Ammon's horn (tissue), 1 donor: ENCODE measurements at regions not wholly inside any gene's neighbourhood (a gene's known extent, or its start where the extent isn't known, plus 50 kb on each side); places are given as distances from the start of the nearest gene placed in this dataset.

Experiments used
- DNase-seq: peaks from one replicate; pipeline ENCODE4 v3.0.0-alpha.2; 2016; ENCODE audit warnings: low spot score

DNA sequence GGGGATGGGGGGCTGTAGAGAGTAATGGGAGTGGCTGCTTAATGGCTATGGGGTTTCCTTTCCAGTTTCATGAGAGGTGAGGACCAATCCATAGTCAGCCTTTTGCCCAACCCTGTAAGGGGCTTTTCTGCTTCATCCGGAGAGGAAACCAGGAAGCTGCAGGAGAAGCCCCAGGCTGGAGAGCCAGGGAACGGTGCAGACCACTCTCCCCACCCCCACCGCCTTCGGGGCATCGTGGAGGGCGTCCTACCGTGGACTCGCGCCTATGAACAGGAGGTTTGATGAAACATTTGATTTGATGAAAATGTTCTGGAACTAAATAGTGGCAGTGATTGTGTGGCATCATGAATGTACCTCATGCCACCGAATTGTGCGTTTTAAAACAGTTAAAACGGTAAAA lies 204.3 kb upstream of the DIO3 start:
- no peak for DNase-seq

GRCh38 chr14:101357559-101358319 lies 203.6 kb upstream of the DIO3 start:
- no peak for DNase-seq

DNA sequence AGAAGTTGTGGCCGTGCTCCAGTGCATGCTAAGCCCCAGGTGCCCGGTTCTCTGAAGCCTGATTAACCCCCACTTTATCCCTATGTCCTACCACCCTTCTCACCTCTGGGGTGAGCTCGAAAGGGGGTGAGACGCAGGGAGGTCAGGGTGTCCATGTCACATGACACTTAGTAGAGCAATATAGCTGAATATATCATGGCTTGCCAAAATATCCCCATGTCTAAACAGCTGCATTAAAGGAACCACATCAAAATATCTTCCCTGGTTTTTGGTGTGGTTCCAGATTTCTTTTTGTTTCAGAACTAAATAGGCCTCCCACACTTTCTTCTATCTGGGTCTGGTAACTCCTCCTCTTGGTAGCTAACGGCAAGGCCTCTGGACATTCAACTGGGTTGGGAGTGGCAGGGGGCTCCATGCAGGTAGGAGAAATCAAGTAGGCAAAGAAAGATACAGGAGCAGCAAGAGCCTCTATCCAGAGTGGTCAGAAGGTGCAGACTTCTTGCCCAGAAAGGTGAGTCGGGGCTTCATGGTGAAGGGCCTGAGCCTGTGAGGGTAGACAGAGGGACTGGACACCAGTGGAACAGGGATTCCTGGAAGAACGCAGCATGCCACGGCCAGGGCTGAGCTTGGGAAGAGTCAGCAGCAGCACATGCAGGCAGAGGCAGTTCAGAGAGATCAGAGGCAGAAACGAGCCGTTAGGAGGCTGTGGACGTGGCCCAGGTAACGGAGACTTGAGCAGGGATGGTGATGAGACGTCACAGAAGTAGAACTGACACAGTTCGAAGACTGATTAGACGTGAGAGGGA lies 202.8 kb upstream of the DIO3 start:
- no peak for DNase-seq

DNA sequence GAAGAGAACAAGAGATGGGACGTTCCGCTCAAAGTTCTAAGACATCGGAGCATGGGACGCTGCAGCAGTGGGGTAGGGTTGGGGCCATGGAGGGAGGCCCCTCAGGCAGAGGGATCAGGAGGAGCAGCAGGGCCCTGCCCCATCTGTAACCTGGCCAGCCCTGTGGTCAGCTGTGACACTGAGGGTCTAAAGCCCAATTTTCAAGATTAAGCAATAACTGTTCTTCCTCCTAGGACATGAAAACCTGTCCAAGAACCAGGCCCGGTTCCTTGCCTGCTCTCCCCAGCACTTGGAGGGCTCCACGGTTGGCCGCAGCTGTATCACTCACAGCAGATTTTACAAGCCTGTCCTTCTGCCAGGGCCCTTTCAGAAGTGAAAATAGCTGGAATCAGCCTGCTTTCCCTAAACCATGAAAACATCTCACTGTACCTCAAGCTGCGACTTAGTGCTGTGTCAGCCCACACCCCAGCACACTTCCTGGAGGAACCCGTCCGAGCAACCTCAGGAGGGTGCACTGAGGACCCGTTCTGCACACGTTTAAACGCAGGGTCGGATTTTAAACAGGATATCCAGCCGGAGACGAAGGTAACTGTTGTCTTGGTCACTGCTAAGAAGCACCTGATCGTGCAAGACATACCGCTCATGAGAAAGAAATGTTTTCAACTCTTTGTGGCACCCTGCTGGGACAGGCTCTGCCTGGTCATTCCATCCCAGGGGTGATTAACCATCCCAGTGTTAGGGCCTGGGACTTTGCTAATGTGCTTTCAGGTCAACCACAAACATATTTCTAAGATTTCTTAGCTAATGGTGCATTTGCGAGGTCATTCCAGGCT lies 201.9 kb upstream of the DIO3 start:
- no peak for DNase-seq

- no peak for DNase-seq
Measured at GRCh38 chr14:101360054-101360911, 201.0 kb upstream of the DIO3 start.

DNA sequence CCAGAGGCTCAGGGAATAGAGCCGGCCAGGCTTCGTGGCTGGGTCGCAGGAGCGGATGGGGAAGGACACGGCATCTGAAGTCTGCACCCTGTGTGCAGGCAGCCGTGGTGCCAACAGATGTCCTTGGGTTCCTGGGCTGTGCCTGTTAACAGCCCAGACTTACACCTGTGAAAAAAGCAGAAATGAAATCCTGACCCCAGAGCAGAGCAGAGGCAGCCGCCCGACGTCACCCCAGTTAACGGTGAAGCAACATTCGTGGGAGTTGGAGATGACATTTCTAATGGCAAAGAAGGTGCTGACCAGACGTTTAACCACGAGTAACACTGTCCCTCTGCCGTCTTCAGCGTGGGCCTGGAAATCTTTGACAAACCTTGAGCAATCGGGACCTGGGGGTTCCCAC lies 200.3 kb upstream of the DIO3 start:
- DNase-seq, result no peak

DNA sequence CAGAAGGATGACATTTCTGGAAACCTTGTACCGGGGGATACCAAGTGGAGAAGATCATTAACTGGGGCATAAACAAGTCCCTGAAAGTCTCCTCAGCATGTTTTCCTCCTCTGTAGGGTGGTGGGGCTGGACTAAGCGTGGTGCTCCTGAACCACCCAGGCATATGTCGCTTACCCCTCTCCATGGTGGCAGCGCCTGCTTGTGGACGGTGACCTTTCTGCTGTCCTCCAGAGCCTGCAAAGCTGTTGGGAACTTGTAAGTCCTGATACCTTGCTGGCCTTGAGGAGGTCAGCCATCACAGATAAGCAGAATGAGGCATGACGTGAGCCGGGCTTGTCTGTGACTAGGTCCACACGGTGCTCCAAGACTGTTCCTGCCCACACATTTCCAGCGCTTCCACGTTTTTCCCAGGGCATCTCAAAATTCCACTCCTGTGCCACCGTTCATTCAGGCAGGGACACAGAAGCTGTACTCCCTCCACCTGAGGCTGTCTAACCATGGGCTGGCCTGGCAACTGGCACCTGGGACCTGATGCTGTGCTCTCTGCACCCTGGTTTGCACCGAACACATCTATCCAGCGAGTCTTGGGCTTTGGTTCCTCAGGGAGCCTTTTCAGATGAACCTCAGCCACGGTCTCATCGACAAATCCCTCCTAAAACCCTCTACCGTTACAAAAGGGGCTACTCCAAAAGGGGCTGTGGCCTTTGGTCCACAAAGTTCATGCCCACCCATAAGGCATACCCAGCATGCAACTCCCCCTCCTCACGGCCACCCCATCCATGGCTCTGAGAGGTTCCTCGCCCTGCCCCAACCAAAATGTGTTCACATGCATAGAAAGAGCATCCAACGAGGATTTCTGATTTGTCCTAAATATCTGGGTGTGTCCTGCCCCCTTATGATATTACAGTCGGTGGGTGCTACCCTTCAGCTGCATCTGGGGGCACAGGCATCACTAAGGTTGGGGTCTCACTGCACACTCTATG lies 199.6 kb upstream of the DIO3 start:
- DNase-seq, result no peak

DNA sequence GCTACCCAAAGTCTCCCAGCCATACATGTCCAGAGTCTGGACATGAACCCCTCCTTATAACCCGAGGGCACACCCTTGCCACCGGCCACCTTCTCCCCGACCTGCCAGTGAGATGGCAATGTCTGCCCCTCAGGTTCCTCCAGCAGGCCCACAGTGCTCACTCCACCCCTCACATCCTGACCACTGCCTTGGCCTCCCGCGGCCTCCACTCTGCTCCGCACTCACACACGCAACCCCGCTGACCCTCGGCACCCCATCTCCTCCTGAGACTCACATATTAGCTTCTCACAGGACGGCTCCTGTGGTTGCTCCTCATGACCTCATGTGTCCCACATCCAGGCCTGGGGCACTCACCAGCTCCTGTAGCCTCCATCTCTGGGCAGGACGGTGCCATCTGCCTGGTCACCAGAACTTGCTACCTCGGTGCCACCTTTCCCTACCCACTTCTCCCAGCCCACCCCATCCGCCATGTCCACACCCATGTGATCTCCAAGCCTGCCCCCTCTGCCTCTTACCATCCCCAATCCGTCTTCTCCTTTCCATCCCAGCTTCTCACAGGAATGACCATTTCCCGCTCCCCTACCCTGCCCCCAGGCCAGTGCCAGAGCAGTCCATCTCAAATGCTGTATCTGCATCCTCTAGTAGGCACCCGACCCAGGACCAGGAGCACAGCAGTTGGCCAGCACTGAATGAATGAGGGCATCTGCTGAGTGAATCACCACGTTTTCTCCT lies 198.6 kb upstream of the DIO3 start:
- DNase-seq, result no peak

GRCh38 chr14:101363261-101363555 lies 198.1 kb upstream of the DIO3 start:
- no peak for DNase-seq

GRCh38 chr14:101363880-101364391 lies 197.4 kb upstream of the DIO3 start:
- no peak for DNase-seq

DNA sequence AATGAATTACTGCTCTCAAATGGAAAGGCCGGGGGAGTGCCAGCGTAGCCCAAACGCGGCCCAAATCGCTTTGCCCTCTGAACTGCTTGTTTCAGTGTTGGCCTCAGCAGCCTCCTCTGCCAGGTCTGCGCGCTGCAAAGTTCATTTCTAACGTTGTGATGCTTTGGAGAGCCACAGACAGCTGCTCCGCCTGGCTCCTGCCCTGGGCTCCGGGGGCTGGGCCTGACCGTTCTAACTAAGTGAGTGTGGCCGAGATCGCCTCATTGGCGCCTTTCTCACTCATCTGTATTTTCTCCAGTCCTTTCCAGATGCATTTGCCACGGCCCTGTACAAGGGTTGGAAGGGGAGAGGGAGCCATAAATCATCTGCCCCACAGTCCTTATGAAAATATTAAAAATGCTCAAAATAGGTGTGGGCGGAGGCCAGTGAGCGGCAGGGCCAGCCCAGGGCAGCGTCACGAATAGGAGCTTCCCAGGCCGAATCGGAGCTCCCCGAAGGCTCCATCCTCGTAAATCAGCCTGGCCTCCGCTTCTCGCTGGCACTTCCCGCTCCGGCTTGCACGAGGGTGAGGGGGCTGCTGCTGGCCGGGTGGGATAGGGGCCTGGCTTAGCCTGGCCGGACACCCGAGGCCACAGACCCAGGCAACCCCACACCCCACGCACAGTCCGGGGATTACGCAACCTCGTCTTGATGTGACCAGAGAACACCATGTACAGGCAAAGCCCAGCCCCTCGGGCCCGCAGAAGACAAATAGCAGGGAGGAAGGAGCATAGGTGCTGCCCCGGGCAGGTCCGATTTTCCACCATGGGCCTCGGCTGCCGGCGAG lies 196.6 kb upstream of the DIO3 start:
- no peak for DNase-seq

DNA sequence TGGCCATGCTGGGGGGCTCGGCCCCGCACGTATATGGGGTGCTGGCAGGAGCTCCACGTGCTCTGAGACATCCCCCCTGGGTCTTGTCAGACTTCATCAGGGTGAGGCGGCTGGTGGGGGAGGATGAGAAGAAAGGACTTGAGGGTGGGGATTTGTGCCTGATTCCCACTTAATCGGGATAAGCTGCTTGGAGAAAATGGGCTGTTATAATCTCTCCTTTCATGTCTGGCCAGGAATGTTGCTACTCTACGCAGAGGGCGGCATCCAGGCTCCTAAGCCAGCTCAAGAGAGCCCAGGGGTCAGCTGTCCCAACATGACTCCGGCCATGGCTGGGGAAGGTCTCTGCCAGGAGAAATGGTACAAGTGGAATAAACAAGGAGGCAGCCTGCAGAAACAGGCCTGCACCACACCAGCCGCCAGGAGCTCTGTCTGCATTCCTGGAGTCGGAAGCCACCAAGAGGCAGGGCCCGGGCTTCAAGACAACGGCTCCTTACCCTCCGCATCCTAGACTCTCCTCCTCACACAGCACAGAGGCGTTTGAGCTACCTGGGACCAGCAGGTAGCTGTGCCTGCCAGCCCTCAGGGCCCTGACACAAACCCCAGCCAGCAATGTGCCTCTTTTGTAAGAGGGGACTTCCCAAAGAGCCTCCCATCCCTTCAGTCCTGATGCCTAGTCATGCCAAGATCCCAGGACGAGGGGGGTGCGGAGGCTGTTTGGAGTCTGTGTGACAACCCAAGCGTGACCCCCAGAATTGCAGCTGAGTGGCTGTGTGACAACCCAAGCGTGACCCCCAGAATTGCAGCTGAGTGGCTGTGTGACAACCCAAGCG lies 195.8 kb upstream of the DIO3 start:
- DNase-seq, result no peak

DNA sequence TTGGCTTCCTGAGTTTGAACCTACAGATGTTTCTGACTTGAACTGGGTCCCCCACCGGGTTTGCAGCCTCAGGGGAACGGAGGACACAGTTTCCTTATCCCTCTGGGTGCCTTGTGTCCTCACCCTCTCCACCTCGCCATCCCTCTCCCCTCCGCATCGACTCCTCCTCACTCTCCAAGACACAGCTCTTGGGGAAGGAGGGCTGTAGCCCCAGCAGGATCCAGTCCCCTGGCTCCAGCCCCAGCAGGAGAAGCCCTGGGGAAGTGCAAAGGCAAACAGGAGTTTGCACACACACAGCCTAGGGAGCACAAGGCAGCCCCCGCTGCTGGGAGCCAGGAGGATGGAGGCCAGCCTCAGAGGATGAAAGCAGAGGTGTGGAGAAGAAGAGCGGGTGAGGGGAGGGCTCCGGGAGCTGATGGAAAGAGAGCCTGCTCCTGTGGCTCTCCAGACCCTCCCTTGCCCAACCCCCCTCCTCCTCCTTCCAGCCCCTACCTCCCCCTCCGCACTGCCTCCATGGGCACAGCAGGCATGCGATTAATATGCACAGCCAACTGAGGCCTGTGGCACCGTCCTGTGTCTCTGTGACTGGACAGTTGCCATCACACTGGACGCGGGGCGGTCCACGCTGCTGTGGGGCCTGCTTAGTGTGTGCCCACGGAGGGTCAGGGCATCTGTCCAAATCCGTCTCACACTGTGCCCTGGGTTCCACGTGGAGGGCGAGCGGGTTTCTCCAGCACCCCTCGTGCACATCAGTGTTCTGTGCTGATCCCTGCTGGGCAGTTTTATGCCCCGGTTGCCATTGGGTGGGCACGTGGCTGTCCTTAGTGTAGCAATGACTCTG lies 193.7 kb upstream of the DIO3 start:
- no peak for DNase-seq

DNA sequence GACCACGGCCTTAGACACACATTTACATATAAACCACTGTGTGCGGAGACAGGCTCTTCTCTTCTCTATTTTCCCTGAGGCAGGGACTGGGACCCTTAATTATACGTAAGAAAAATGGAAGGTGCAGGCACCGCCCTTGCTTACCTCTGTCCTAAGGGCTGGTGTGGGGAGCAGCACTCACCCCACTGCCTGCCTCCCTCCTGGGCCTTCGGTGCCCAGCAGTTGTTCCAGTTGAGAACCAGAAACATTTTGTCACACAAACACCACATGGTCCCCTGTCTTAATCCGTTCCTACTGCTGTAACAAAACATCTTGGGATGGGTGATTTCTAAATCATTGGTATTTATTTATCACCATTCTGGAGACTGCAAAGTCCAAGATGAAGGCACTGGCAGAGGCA lies 192.7 kb upstream of the DIO3 start:
- no peak for DNase-seq

DNA sequence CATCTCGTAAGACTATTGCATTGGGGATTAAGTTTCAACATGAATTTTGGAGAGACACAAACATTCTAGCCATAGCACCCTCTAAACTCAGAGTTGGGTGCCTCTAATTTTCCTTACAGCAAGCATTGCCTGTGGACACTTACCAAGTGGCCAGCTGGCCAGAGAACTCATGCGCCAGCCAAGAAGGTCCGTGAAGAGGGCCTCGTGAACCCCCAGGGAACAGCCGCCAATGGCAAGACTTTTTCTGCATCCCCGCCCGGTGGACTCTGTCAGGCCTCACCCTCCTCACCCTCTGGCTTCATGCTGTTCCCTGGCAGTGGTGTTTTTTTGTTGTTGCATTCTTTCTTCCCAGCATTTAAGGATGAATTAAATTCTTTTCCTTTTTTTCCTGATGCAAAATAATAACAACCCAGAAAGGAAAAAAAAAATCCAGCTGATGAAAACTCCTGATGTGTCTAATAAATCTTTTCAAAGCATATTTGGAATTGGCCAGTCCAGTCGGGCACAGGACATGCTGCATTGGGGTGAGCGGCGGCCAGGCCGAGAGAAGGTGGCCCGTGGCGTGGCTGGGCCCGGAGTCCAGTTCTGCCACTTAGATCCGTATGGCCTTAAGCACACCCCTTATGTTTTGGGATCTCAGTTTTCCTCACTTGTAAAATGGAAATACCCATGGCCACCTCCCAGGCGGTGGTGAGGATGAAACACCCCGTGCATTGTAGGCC lies 191.9 kb upstream of the DIO3 start:
- DNase-seq, result no peak

DNA sequence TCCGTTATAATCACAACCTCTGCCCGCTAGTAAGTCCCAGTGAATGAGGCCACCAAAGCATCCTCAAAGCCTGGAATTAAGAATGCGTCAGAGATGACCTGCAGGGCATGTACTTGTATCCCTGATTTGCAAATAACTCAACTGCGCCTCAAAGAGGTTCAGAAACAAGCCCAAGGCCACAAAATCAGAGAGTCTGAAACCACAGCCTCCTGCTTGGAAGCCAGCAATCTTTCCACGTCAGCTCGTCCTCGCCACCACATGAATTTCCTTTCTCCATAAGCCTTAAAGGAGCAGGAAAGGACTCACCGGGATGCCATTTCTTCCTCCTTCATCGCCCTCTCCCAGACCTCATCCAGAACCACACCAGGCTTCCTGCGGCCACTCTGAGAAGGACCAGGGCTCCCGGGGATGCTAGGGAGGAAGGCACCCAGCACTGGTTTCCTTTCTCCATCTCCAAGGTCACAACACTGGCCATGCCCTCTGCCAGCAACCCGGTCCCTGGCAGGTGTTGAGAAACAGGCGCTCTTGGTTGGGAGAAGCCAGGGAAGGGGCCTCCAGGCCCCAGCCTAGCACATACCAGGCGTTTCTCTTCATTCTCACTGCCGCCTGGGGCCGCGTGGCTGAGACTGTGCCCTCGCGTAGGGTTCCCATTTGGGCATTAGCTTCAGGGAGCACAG lies 191.2 kb upstream of the DIO3 start:
- no peak for DNase-seq
